GM21723 (cell line): ENCODE measurements at regions not wholly inside any gene's neighbourhood (a gene's known extent, or its start where the extent isn't known, plus 50 kb on each side); places are given as distances from the start of the nearest gene placed in this dataset.

Experiments used
- ATAC-seq: cut with Tn5 transposase; IDR thresholded peaks from one replicate; pipeline ENCODE4 v1.9.1; 2021; ENCODE audit warnings: mild to moderate bottlenecking, moderate library complexity; ENCODE audit not compliant: unreplicated experiment

- no peak for ATAC-seq
Measured at GRCh38 chr9:8189881-8190280, 390.3 kb upstream of the DMAC1 start.

- no peak for ATAC-seq
Measured at GRCh38 chr9:8188723-8189407, 389.3 kb upstream of the DMAC1 start.

- ATAC-seq, result no peak
Measured at GRCh38 chr9:8186560-8186959, 387.0 kb upstream of the DMAC1 start.

GRCh38 chr9:8183618-8184017 is 384.0 kb upstream of the DMAC1 start:
- no peak for ATAC-seq

- no peak for ATAC-seq
Measured at GRCh38 chr9:8179381-8180053, 379.9 kb upstream of the DMAC1 start.

GRCh38 chr9:8172000-8172399 is 372.4 kb upstream of the DMAC1 start:
- no peak for ATAC-seq

- ATAC-seq, result no peak
Measured at GRCh38 chr9:8168916-8169438, 369.4 kb upstream of the DMAC1 start.

- no peak for ATAC-seq
Measured at GRCh38 chr9:8160787-8161186, 361.2 kb upstream of the DMAC1 start.

- ATAC-seq, result no peak
Measured at GRCh38 chr9:8158574-8158973, 359.0 kb upstream of the DMAC1 start.

GRCh38 chr9:8157683-8158324 is 358.2 kb upstream of the DMAC1 start:
- ATAC-seq, result no peak

GRCh38 chr9:8156346-8156745 is 356.8 kb upstream of the DMAC1 start:
- no peak for ATAC-seq

- no peak for ATAC-seq
Measured at GRCh38 chr9:8155706-8156105, 356.1 kb upstream of the DMAC1 start.

- no peak for ATAC-seq
Measured at GRCh38 chr9:8143677-8144076, 344.1 kb upstream of the DMAC1 start.

- ATAC-seq, result no peak
Measured at GRCh38 chr9:8140557-8140956, 341.0 kb upstream of the DMAC1 start.

- no peak for ATAC-seq
Measured at GRCh38 chr9:8139756-8140155, 340.2 kb upstream of the DMAC1 start.

GRCh38 chr9:8136477-8136876 is 336.9 kb upstream of the DMAC1 start:
- no peak for ATAC-seq

GRCh38 chr9:8134635-8135034 is 335.1 kb upstream of the DMAC1 start:
- no peak for ATAC-seq

- ATAC-seq, result no peak
Measured at GRCh38 chr9:8133606-8134005, 334.0 kb upstream of the DMAC1 start.

GRCh38 chr9:8115570-8115969 is 316.0 kb upstream of the DMAC1 start:
- ATAC-seq, result no peak

GRCh38 chr9:8114826-8115225 is 315.2 kb upstream of the DMAC1 start:
- no peak for ATAC-seq

- no peak for ATAC-seq
Measured at GRCh38 chr9:8106362-8106761, 306.8 kb upstream of the DMAC1 start.

GRCh38 chr9:8101607-8102006 is 302.0 kb upstream of the DMAC1 start:
- ATAC-seq, result no peak
